Stimulated activated CD4-positive, alpha-beta T cell treated with anti-CD3 and anti-CD28 coated beads, Interleukin-15, amount 100 ng/mL, for 24 hours (primary cell): ENCODE measurements at regions not wholly inside any gene's neighbourhood (a gene's known extent, or its start where the extent isn't known, plus 50 kb on each side); places are given as distances from the start of the nearest gene placed in this dataset.

Source experiments
- DNase-seq: peaks from one replicate; pipeline ENCODE4 v3.0.0-alpha.2; 2020

DNA sequence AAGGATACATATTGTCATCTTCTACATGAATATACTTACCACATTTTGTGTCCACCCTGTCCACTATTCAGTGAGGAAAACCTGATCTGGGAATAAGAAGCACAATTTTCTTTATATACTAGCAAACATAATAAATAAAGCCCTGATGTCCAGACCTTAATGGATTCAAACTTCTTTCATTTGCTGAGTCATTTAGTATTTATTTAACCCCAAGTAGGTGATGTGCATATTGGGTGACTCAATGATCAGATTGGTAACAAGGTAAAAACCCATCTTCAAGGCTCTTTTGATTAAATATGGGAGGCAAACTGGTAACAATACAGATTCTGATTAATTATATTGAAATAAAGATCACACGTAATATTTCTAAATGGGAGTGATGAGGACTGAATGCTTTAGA lies 1159.8 kb upstream of the EYS start:
- DNase-seq = no peak

DNA sequence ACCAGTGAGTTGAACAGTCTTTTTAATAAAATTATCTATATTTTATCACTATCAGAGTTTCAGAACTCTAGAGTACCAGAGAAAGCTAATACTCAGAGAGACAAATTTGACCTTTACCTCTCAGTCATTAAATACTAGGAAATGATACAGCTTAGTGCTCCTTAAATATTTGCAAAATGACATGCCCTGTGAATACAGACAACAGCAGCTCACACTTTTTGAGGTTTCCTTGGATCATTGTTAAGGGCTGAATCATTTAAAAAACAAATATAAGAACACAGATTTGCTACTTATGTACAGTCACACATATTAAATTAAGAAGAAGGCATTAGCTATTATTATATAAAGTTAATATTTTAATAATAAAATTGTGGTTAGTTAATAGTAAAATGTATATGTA lies 1158.7 kb upstream of the EYS start:
- no peak for DNase-seq

DNA sequence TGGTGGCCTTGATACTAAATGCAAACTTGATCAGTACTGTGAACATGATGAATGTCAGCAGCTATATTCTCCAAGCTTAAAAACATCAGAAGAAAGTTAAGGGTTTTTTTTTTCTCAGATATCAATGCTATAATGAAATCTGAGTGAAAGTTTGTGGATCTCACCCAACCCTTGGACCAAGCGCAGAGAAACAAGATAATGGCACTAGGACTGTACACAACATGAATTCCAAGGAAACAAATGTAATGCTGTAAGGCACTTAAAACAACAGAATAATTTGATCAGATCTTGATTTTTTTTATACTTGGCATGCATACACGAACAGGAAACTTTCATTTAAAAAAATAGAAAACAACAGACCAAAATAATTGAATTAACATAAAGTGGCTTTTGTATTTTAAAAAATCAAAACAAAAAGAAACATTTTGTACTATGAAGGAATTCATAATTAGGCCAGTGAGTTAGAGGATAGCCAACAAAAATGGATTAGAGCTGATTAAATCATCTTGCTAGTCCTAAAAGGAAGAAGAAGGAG lies 1154.0 kb upstream of the EYS start:
- no peak for DNase-seq

DNA sequence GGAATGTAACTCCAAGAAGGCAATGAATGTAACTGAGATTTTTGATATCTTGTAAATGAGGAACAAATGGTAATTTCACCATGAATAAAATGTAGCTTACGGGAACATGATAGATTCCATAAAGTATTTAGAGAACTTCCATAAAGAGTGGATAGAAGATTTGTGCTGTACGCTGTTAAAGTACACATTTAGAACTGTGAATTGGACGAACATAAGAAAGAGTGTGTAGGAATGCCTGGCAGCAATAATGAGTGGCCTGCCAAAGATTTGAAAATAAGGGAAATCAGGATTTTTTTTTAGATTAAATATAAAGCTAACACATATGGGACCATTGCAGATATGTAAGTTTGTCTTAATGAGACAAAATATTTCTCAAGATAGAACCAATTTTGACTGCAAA lies 1153.3 kb upstream of the EYS start:
- DNase-seq = no peak

DNA sequence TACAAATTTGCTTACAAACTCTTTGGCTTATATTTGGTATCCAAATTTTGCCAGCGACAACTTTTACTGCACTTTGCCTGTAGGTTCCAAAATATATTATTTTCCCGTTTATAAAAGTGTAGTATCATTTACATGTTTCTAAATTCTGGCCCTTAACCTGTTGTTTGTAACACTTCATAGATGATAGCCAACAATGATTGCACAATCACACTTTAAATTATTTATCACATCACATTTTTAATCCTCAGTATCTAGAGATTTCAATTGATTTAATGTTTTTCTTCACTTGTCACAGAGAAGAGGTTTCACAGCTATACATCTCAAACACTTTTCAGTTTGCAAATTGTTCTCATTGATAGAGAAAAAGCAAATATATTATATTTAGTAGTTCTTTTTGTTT lies 1151.2 kb upstream of the EYS start:
- DNase-seq = no peak

DNA sequence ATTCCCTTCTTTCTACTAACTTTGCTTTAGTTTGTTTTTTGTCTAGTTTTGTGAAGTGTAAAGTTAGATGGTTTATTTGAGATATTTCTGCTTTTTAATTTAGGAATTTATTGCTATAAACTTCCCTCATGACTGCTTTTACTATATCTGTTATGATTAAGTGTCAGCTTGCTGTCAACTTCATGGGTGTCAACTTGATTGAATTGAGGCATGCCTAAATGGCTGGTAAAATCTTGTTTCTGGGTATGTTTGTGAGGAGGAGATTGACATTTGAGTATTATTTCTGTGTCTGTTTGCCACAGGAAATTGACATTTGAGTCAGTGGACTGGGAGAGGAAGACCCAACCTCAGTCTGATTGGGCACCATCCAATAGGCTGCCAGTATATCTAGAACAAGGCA lies 1147.0 kb upstream of the EYS start:
- no peak for DNase-seq

DNA sequence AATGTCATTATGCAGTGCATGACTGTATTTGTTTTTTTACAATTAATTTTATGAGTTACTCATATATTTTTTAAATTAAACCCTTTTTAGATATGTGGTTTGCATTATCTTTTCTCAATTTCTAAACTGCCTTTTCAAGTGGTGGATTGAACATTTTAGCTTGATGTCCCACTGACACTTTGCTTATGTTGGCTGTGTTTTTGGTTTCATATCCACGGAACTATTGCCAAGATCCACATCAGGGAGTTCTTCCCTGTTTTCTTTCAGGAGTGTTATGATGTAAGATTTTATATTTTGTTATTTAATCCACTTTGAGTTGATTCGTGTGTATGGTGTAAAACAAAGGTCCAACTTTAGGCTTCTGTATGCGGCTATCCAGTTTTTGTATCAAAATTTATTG lies 1144.9 kb upstream of the EYS start:
- no peak for DNase-seq

DNA sequence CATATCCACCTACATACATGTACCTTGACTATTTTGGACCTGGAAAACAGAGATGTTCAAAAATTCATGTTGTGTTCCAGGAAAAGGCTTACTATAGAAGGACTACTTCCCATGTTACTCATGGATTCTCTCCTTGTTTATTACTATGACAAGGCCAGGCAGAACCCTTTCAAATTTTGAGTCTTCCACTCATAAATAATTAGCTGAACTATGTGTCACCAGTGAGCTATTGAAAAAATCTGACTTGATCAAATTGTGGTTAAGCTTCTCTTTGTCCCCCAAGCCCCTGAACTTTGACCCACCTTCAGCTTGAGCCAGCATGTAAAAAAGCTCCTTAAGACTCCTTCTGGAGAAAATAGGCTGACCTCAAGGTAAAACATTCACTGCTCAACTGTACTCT lies 1142.8 kb upstream of the EYS start:
- no peak for DNase-seq

DNA sequence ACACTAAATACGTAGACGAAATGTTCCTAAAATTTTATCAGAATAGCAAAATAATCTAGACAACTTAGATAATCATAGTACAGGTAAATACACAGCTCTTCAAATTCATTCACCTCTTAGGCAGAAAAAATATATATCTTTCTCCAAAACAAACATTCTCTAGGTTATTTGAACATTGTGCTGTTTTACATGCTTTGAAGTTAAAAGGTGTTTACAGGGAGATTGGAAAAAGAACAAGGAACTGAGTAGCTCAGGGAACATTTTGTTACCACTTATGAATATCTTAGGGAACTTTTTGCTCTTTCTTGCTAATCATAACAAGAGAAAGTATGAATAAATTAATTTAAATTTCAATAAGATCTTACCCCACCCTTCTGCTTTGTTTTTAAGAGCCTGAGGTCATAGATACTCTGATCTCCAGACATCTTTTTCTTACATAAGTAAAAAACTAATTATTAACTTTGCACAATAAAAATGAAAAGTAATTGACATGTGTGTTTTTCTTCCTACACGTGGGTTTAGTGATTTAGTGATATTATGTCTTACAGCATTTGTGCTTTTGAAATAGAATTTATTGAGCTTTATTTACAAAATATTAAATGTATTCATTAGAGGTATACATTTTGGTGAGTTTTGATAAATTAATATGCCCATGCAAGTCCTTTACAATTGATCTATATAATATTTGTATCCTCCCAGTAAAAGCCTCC lies 1141.4 kb upstream of the EYS start:
- no peak for DNase-seq

DNA sequence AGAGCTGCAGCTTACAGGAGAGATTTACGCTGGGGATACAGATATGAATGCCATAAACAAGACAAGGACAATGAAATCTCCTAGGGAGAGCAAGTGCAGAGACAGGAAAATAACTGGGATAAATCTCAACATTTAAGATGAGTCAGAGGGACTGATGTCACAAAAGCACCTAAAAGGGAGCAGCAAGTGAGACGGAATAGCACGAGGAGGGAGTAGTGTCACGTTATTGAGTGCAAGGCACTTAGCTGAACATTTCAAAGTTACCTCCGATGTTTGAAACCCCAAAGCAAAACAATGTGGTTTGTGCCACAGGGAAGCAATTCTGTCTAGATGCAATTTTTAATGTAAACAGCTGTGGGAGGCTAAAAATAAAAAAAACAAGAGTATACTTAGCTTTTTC lies 1131.7 kb upstream of the EYS start:
- no peak for DNase-seq

DNA sequence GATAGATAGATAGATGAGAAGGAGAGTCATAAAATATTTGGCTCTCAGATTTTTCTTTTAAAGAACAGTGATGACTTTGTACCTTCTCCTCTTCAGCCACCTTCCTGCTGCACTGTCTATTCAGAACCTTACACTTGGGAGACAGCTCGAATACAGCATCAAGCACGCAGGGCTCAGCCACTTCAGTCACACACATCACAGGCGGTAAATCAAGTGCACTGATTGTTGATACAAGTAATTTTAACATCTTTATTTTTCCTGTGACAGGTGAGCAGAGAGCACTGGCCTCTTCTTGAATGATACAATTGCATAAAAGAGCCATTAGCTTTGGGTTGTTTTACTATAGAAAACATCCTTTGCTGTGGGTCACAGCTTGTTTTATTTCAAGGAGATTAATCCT lies 1118.5 kb upstream of the EYS start:
- DNase-seq = no peak

DNA sequence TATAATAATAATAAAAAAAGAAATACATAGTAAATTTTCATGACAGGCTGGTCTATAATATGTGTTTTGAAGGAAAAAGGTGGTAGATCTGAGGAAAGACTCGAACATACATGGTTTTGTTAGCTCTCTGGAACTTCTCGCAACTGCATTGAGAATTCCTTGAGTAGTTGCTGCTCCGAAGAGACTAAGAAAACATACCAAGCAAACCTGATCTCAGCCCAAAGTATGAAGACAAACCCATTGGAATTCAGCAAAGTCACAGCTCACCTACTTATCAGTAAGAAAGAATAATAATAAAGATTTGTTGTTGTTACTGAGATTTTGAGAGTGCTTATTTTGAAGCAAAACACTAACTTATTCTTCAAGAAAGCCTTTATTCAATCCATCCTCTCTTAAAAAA lies 1107.1 kb upstream of the EYS start:
- no peak for DNase-seq

DNA sequence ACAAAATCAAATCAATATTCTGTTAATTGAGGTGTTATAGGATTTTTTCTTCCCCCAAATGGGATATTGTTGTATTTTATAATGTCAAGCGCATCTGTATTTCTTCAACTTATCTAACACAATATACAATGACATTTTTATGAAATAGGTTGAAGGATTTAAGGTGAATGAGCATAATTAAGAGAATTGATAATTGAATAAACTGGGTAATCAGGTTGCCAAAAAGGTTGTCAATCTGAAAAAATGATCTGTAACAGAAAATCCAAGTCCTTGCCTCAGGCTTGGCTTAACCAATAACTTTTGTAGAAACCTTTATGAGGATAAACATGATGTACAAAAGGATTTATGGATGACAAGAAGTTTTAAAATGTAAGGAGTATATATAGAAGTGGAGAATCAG lies 1101.7 kb upstream of the EYS start:
- DNase-seq = no peak

DNA sequence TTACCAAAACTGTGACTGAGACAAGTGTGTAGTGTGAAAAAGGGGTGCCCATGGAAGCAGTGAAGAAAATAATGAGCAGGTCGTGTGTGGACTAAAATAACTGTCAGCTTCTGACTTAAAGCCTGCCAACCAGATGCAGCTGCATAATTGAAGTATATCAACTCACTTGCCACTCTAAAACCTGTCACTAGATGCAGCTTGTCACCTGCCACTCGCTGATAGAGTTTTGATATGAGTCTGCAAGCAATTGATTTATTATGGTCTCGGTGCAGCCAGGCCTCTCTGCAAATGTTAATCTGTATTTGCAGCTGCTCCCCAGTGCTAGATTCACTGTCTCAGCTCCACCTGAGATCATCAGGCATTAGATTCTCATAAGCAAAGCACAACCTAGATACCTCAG lies 1090.0 kb upstream of the EYS start:
- DNase-seq = no peak

DNA sequence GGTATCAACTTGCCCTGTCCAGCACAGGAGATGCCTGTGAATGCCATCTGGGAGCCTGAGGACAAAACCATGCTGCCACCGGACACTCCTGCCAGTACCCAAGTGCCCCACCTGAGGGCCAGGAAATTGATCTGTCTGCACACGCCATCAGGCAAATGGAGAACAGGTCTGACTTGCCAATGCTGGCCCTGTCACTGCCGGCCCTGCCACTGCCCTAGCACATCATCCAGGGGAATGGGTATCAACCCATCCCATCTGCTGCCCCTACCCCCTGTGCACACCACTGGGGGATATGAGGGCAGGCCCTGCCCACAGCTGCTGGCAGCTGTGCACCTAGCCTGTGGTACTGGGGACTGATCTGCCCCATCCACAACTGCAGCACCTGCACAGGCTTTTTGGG lies 1081.6 kb upstream of the EYS start:
- no peak for DNase-seq

DNA sequence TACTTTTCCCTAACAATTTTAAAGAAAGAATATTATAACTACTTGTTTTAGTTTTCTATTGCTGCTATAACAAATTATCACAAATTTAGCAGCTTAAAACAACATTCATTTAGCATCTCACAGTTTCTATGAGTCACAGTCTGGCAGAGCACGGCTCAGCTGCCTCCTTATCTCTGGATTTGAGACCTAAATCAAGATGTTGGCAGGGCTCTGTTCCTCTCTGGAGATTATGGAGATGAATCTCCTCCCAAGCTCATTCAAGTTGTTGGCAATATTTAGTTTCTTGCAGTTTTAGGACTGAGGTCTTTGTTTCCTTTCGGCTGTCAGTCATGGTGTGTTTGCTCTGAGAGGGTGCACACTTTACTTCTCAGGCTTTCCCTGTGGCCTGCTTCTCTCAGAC lies 1065.8 kb upstream of the EYS start:
- DNase-seq = no peak

DNA sequence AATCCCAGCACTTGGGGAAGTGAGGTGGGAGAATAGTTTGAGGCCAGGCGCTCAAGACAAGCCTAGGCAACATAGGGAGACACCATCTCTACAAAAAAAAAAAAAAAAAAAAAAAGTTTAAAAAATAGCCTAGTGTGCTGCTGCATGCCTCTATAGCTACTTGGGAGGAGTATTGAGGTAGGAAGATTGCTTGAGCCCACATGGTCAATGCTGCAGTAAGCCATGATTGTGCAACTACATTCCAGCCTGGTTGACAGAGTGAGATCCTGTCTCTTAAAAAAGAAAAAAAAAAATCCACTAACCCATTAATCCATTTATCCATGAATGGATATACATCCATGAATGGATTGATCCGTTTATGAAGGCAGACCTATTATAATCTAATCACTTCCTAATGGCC lies 1064.6 kb upstream of the EYS start:
- DNase-seq = no peak

DNA sequence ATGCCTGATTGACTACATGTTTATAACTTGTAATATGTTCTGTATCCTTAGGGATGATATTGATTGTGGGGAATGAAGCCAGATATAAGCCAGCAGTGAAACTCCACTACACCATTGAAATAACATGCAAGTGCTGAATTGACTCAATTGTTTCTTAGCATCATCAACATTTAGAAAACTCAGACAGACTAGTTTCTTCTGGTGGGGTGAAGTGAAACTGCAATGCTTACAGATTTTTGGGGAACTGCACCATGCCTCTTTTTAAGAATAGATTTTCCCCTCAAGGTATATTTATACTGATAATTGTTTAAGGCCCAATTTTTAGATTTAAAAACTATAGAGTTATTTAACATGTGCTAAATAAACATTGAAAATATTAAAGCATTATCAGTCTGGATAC lies 1044.6 kb upstream of the EYS start:
- DNase-seq = no peak

DNA sequence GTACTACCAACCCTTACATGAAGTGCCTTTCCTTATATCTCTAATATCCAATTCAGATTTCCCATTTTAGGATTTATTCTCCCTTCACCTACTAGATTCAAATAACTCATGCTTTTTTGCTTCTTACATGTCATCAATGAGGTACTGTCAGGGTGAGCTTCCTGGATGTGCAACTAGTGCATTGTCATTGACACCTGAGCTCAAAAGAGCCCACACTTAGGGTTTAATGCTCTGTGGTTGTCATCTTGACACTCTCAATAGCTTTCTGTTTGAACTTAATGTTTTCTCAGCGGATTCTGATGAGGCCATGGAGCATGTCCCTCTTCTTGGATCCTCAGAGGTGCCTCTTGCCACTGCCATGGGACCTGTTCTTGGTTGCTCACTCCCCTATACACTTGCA lies 1033.3 kb upstream of the EYS start:
- no peak for DNase-seq

DNA sequence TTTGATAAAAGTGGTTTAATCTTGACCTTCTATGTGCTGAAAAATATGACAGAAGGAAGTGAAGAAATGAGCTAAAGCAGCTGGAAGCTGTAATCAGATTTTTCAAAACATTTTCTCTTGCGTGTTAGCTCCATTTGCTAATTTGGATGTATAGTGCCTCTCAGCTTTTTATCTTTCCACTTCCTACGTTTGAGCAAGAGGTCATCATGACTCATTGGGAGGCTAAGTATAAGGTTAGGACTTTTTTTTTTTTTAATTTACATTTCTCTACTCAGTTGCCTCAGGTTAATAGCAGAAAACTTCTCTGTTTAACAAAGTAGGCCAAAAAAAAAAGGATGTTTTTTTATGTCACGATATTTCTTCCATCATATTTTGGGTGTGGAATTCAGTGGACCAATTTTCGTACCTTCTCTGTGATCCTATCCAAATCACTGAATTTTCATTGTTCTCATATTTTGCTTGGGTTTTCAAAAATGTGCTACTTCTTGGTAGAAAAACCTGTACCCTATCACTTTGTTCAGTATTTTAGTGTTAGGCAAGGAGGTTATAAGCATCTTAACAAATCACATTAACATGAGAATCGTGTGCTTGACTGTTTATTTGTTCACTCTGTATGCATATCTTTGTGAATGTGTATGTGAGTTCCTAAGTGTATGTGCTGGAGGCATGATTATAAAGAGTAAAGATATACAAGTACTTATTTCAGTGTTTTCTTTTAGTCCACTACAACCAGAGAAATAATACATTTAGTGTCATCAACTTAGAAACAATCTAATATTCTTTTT lies 1028.3 kb upstream of the EYS start:
- no peak for DNase-seq

DNA sequence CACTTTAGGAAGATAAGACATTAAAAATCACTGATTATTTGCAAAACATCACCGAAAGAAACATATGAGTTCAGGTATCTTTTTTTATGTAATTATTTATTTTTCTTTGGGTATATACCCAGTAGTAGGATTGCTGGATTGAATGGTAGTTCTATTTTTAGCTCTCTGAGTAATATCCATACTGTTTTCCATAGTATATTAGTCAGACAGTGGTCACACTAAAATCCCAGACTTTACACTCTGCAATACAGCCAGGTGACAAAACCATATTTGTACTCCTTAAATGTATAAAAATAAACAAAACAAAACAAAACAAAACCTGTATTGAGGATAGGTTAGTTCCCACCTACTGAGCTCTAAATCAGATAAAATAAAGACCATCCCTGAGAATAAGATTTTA lies 1024.3 kb upstream of the EYS start:
- no peak for DNase-seq

DNA sequence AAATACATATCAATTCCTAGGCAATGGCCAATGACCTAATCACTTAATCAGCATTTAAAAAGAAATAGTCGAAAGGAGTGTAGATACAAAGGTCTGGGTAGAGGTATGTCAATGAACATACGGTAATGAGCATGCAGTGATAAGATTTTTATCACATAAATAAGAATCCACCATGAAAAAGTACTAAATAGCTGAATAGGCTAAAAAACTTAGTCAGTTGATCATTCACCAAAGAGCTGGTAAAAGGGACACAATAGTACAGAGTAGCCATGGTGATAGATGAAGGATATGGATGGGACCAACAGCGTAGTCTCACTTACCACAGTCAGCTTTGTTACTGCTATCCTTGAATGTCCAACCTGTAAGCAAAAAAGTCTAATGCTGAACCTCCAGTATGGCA lies 1018.6 kb upstream of the EYS start:
- DNase-seq = no peak

DNA sequence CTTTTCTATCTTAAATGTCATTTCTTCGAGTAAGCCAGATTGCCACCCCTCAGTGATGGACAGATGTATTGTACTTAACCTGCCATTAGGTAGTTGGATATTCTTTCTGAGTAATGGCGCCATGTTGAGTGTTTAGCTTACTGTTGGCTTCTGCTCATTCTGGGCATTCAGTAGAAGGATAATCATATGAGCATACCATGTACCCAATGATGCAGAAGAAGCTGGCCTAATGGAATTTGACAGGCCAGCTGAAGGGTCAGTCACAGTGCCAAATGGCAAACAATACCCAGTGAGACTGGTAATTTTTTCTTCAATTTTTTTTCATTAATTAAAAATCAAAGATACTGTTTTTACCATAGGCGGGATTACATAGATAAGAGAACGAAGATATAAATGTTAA lies 1010.8 kb upstream of the EYS start:
- DNase-seq = no peak

DNA sequence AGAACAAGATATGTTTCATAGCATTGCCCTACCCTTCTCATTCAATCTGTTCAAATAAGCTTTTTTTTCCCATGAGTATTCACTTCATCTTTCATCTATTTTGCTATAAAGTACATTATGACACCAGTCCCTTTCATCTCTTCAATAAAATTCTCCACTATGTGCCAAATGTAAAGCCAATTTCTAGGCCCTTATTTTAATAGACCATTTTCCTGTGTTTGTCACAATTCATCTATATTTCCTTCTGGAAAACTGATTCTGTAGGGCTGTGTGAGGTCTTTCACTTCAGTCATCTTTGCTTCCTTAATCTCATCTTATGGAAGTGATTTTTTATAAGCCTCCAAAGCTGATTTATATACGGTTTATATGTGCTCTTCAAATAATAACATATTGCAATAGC lies 992.4 kb upstream of the EYS start:
- DNase-seq = no peak

DNA sequence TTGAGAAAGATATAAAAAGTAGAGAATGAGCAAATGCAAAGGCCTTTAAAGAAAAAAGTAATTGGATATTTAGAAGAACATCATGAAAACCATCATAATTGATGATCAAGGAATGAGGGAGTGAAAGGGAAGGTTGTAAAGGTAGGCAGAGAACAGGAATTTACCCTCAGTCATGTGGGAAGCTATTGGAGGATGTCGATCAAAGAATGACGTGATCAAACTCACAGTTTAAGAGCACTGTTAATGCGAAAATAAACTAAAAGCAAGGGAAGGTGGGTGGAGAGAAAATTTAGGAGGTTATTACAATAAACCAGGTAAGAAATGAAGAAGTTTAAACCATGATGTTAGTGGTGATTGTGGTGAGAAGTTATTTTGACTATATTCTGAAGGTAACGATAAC lies 982.6 kb upstream of the EYS start:
- no peak for DNase-seq
